Activated T-helper 1 cell treated with anti-CD3 and anti-CD28 coated beads, Interleukin-12 subunit alpha, Interleukin-12 subunit beta, Interleukin-2, Interleukin-4 antibody, amounts not matched to agents 30 ng/mL and 10 ng/mL and 1 ng/mL, durations not matched to agents 14 hours and 24 hours and 36 hours (primary cell): ENCODE measurements at regions not wholly inside any gene's neighbourhood (a gene's known extent, or its start where the extent isn't known, plus 50 kb on each side); places are given as distances from the start of the nearest gene placed in this dataset.
"Not testable (repeated sequence)": the region's sequence is repeated elsewhere in the genome, so short reads cannot be mapped to it uniquely, and the experiment has no call there.

Experiments used
- DNase-seq: peaks from one replicate; pipeline ENCODE4 v3.0.0; 2021; ENCODE audit warnings: low spot score
- H3K27ac Mint-ChIP-seq: one replicate; pipeline ENCODE4 v1.8.0; 2021; ENCODE audit warnings: mild to moderate bottlenecking, mixed read lengths
- H3K27me3 Mint-ChIP-seq: one replicate; pipeline ENCODE4 v1.8.0; 2022; ENCODE audit warnings: mild to moderate bottlenecking, moderate library complexity, mixed read lengths; ENCODE audit not compliant: insufficient read depth
- H3K36me3 Mint-ChIP-seq: one replicate; pipeline ENCODE4 v1.8.0; 2021; ENCODE audit warnings: low read depth, mixed read lengths
- H3K4me1 Mint-ChIP-seq: one replicate; pipeline ENCODE4 v1.8.0; 2021; ENCODE audit warnings: low read depth, mixed read lengths
- H3K4me3 Mint-ChIP-seq: one replicate; pipeline ENCODE4 v1.8.0; 2021; ENCODE audit warnings: mild to moderate bottlenecking, moderate library complexity, mixed read lengths
- H3K9me3 Mint-ChIP-seq: one replicate; pipeline ENCODE4 v1.8.0; 2021; ENCODE audit warnings: mixed read lengths
- intact Hi-C: fragments of 100-400 bp; cut with micrococcal nuclease; formaldehyde crosslinking; loops from one replicate; pipeline ENCODE4 v1.15.1; 2024

DNA sequence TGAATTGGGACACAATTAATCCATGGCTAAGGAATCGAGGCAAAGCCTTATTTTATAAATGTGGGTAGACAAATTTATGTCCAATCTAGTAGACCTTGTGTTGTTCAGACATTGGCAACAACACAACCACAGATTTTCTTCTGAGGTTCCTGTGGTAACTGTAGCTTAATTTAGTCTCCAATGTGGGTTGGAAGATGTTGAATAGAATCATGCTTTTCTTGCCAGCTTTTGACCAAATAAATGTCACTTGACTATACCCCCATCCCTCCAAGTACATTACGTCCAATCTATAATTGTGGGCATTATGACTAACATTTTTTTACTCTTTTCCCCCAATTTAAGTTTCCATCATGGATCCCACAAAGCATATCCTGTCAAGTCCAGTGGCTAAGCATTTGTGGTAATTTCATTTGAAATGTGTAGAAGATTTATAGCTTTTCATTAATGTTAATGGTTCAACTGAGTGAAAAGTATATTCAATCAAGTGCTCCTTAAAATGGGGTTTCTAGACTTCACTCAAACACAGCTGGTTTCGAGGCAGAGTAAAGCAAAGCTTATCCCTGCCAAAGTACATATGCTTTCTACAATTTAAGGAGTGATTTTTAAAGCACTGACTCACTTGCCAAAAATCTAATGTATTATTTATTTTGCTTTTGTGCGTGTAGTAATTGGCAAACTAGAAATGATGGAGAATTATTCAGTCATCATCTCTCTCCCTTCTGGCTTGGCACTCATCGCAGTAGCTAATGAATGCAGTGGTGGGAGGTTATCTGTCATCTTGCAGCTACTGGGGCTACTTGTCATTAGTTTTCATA, 141.8 kb downstream of the FAM174A start:
- peaks cover 8% of the 10 kb centered on the region for H3K9me3 Mint-ChIP-seq
- no peak overlapping the region for H3K27ac Mint-ChIP-seq
- H3K27me3 Mint-ChIP-seq, result peaks cover 7% of the 10 kb centered on the region
- H3K4me1 Mint-ChIP-seq, result peaks cover 6% of the 10 kb centered on the region
- no peak overlapping the region for H3K4me3 Mint-ChIP-seq
- DNase-seq, result no peak
- H3K36me3 Mint-ChIP-seq, result no peaks in the 10 kb centered on the region
- intact Hi-C loops, result no loop called here

DNA sequence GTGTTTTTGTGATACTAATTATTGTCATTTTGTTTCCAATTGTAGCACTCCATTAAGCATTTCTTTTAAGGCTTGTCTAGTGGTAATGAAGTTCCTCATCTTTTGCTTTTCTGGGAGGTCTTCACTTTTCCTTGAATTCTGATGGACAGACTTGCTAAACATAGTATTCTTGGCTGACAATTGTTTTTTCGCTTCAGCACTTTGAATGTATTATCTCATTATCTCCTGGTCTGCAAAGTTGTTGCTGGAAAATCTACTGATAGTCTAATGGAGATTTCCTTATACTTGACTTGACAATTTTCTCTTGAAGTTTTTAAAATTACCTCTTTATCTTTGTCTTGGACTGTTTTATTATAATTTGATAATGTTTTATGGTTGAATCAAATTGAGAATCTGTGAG, 147.5 kb downstream of the FAM174A start:
- Mint-ChIP-seq H3K4me3 (no peak overlapping the region), H3K36me3 (peaks cover 1% of the 10 kb centered on the region), H3K27ac (no peak overlapping the region), H3K9me3 (peaks cover 31% of the 10 kb centered on the region), H3K27me3 (peaks cover 10% of the 10 kb centered on the region), H3K4me1 (no peaks in the 10 kb centered on the region)
- intact Hi-C loops, result no loop called here
- DNase-seq, result no peak

DNA sequence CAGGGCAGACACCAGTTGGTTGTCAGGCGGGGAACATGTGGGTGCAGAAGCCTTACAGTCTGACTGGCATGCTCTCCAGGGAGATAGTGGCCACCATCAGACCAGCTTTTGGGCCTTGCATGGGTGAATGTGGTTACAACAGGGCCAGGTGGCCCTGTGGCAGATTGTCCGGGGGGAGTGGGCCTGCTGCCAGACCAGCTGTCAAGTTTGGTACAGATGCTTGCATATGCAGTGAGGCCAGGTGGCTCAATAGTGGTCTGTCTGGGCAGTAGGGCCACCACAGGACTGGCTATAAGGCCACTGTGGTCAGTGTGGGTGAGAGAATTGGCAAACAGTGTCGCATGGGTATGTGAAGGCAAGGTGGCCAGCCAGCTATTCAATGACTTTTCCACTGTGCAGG, 148.7 kb downstream of the FAM174A start:
- no peak for DNase-seq
- intact Hi-C loops, result no loop called here

DNA sequence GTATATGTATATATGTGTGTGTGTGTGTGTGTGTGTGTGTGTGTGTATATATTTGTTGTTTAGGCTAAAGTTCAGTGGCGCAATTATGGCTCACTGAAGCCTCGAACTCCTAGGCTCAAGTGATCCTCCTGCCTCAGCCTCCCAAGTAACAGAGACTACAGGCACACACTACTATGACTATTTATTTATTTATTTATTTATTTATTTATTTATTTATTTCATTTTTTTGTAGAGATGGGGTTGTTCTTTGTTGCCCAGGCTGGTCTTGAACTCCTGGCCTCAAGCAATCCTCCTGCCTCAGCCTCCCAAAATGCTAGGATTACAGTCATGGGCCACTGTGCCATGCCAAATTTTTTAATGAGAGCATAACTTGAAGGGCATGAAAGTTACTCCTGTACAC, 149.9 kb downstream of the FAM174A start:
- peaks cover 31% of the 10 kb centered on the region for H3K9me3 Mint-ChIP-seq
- H3K4me3 Mint-ChIP-seq, H3K36me3 Mint-ChIP-seq, H3K27ac Mint-ChIP-seq, DNase-seq, H3K27me3 Mint-ChIP-seq, H3K4me1 Mint-ChIP-seq, intact Hi-C loops: not testable (repeated sequence)

More for the DNA sequence above, 148.7 kb downstream of the FAM174A start:
- Mint-ChIP-seq H3K36me3 (peaks cover 1% of the 10 kb centered on the region), H3K27ac (no peak overlapping the region), H3K4me1 (no peaks in the 10 kb centered on the region), H3K27me3 (peaks cover 10% of the 10 kb centered on the region), H3K4me3 (no peak overlapping the region), H3K9me3 (peaks cover 31% of the 10 kb centered on the region)

DNA sequence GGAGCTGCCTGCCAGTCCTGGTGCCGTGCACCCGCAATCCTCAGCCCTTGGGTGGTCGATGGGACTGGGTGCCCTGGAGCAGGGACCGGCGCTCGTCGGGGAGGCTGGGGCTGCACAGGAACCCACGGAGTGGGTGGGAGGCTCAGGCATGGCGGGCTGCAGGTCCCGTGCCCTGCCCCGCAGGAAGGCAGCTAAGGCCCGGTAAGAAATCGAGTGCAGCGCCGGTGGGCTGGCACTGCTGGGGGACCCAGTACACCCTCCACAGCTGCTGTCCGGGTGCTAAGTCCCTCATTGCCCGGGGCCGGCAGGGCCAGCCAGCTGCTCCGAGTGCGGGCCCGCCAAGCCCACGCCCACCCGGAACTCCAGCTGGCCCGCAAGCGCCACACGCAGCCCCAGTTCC, 153.7 kb downstream of the FAM174A start:
- H3K27ac Mint-ChIP-seq, H3K4me1 Mint-ChIP-seq, H3K9me3 Mint-ChIP-seq, DNase-seq, H3K36me3 Mint-ChIP-seq, H3K27me3 Mint-ChIP-seq, intact Hi-C loops, H3K4me3 Mint-ChIP-seq: not testable (repeated sequence)

DNA sequence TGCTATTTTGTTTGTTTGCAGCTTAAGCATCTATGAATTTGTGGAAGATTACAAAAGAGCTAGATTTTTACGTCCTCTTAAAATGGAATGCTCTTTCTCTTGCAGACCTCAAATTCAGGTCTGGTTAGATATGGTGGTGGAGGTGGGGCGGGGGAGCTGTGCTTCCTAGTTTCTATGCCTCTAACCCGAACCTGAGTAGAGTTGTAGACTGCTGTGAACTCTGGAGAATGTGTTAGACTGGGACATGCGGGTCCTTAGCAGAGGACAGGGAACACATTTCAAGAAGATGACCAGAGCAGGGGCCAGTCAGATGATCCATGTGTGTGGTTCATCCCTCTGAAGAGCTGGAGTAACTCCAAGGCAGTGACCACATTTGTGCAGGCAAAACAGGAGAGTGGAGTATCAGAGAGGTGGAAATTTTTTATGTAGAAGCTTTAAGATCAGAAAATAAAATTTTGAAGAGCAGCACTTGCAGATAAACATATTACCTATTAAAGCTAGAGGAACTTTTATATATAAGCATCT, 154.9 kb downstream of the FAM174A start:
- Mint-ChIP-seq H3K4me1 (no peaks in the 10 kb centered on the region), H3K9me3 (no peaks in the 10 kb centered on the region), H3K36me3 (no peaks in the 10 kb centered on the region), H3K27me3 (peaks cover 6% of the 10 kb centered on the region), H3K27ac (no peak overlapping the region), H3K4me3 (no peak overlapping the region)
- intact Hi-C loops, result no loop called here
- no peak for DNase-seq

DNA sequence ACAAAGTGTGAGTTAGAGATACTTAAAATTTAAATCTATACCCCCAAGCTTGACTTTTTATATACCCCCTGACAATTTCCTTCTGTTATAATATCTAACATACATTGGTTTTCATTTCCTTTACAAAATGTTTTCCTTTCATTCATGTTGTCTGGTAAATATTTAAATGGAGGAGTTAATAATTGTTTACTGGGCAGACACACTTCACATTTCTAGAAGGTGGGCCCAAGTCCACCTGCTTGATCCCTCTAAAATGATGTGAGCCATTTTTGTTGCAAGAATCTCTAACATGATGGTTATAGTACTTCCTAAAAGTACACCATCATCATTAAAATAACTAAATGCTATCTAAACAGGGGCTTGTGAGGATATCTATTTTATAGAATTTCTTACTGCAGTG, 155.9 kb downstream of the FAM174A start:
- intact Hi-C loops, result no loop called here
- Mint-ChIP-seq H3K36me3 (no peaks in the 10 kb centered on the region), H3K27ac (no peak overlapping the region), H3K4me3 (no peak overlapping the region), H3K4me1 (peaks cover 4% of the 10 kb centered on the region), H3K9me3 (no peaks in the 10 kb centered on the region), H3K27me3 (peaks cover 6% of the 10 kb centered on the region)
- no peak for DNase-seq

DNA sequence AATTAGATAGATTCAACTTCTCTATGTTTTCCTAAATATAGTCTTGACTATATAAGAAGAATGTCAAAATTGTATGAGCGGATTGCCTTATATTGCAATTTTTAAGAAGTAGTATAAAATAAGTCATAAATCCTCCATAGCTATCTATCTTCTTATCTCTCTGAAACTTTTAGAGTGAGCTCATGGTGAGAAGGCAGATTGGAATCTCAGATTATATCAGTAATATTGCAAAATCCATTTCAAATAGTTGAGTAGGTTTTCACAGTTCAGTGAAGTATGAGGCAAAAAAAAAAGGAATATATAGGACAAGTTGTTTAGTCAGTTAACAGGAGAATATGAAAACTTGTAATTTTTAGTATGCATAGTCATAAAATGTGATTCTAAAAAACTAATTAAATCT, 156.4 kb downstream of the FAM174A start:
- Mint-ChIP-seq H3K36me3 (no peaks in the 10 kb centered on the region), H3K27ac (no peak overlapping the region), H3K4me3 (no peak overlapping the region), H3K9me3 (no peaks in the 10 kb centered on the region), H3K27me3 (peaks cover 6% of the 10 kb centered on the region), H3K4me1 (peaks cover 4% of the 10 kb centered on the region)
- intact Hi-C loops, result no loop called here
- no peak for DNase-seq

DNA sequence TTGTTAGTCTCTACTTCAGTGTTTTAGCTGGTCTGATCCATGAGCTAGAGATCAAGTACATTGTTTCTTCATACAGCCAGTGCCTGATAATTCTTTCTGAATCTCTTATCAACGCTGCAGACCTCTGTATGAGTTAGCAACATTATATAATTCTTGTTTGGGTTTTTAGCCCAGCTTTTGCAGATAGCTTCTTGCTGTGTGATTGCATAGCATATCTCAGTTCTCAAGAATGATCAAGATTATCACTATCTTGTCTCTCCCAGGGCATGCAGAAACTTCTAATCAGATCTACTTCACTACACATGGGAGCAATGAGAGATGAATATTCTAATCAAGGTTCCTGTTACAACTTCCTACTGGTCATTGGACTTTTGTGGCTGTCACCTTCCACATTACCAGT, 158.3 kb downstream of the FAM174A start:
- Mint-ChIP-seq H3K4me3 (no peak overlapping the region), H3K36me3 (no peaks in the 10 kb centered on the region), H3K27ac (no peak overlapping the region), H3K9me3 (no peaks in the 10 kb centered on the region), H3K27me3 (peaks cover 6% of the 10 kb centered on the region), H3K4me1 (peaks cover 4% of the 10 kb centered on the region)
- DNase-seq, result no peak
- intact Hi-C loops, result no loop called here

DNA sequence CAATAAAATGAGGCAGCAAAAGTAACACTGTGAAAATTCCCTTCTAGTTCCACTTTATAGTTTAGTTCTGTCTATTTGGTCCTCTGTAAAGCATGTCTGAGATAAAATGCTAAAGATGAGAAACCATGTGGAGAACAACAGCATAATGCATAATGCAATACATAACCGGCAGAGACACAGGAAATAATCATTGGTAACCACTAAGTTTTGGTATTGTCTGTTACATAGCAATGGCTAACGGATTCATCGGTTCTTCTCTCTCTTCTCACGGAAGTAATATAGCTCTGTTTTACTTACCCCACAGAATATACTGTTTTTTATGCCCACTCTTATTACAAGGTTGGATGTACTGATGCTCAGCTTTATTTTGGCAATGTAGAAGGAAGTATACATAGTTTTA, 158.9 kb downstream of the FAM174A start:
- intact Hi-C loops, result no loop called here
- peaks cover 6% of the 10 kb centered on the region for H3K27me3 Mint-ChIP-seq
- no peaks in the 10 kb centered on the region for H3K36me3 Mint-ChIP-seq
- H3K27ac Mint-ChIP-seq, result no peak overlapping the region
- no peak overlapping the region for H3K4me3 Mint-ChIP-seq
- DNase-seq, result no peak
- peaks cover 4% of the 10 kb centered on the region for H3K4me1 Mint-ChIP-seq
- H3K9me3 Mint-ChIP-seq, result no peaks in the 10 kb centered on the region

DNA sequence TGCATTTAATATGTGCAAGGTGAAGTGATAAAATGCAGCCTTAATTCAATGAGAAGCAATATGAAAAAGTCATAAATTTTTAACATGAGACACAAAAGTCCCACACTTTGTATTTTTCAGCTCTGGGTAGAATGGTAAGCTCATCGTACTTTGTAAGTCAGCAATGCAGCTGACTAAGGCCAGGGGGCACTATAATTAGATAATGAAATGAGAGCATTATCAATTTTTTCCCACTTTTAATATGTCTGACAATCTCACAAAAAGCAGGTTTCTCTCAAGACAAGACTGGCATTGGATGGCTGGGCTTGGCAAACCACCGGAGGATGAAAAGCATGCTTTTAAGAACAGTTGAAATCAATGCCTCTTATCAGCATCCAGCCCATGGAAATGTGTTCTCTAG, 162.8 kb downstream of the FAM174A start:
- DNase-seq, result no peak
- intact Hi-C loops, result no loop called here

DNA sequence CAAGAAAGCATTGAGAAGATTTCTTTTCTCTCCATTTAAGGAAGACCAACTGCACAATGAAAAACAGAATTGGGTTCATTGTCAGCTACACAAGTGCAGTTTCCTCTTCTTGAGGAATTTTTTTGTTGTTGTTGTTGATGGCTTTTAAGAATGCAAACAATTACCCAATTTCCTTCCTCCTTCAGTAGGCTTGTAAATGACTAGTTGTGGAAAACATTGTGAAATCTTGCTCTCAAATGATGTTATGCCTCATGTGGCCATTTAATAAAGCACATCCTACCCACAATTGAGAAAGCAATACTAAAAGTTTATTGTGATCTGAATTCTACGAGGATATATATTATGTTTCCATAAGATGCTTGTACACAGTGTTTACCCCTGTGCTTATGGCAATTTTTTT, 171.6 kb downstream of the FAM174A start:
- H3K4me1 Mint-ChIP-seq, result peaks cover 6% of the 10 kb centered on the region
- H3K9me3 Mint-ChIP-seq, result peaks cover 3% of the 10 kb centered on the region
- DNase-seq, result no peak
- intact Hi-C loops, result no loop called here
- H3K27ac Mint-ChIP-seq, result no peak overlapping the region
- H3K27me3 Mint-ChIP-seq, result peaks cover 9% of the 10 kb centered on the region
- no peak overlapping the region for H3K4me3 Mint-ChIP-seq
- H3K36me3 Mint-ChIP-seq, result no peaks in the 10 kb centered on the region

More for the DNA sequence above, 162.8 kb downstream of the FAM174A start:
- Mint-ChIP-seq H3K27me3 (peaks cover 6% of the 10 kb centered on the region), H3K36me3 (peaks cover 1% of the 10 kb centered on the region), H3K9me3 (peaks cover 4% of the 10 kb centered on the region), H3K4me3 (no peak overlapping the region), H3K4me1 (peaks cover 4% of the 10 kb centered on the region), H3K27ac (no peak overlapping the region)

DNA sequence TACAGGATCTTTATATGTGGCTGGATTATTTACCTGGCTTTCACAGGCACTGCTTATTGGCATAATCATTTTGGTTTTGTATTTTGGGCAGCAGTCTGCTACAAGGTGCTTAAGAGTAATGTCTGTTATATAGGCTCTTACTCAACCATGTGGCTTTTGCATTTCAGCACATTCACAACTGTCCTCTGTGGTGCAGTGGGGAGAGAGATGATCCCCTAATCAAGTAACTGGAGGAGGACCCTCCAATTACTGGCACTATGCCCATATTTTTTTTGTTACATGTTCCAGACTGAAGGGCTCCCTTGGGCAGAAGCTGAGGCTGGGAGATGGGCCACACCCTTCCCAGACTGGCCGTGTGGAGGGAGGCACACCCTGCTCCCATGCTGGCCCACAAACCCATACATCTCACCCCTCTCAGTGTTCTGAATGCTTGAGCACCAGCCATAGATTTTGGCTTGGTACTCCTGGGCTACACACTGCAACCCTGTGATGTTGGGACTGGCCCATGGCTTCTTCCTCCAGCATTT, 173.5 kb downstream of the FAM174A start:
- Mint-ChIP-seq H3K36me3 (no peaks in the 10 kb centered on the region), H3K27me3 (peaks cover 5% of the 10 kb centered on the region), H3K9me3 (peaks cover 3% of the 10 kb centered on the region), H3K4me3 (no peak overlapping the region), H3K27ac (no peak overlapping the region), H3K4me1 (peaks cover 6% of the 10 kb centered on the region)
- DNase-seq, result no peak
- intact Hi-C loops, result no loop called here
